Thoracic aorta (tissue), 2 donors: ENCODE measurements at regions not wholly inside any gene's neighbourhood (a gene's known extent, or its start where the extent isn't known, plus 50 kb on each side); places are given as distances from the start of the nearest gene placed in this dataset.

Source experiments
- ATAC-seq: fragments of 150-250 bp; one replicate; pipeline ENCODE4 v1.8.0; 2017; ENCODE audit warnings: low read depth; ENCODE audit not compliant: insufficient number of reproducible peaks, low FRiP score
- DNase-seq: peaks from one replicate; pipeline ENCODE4 v3.0.0-alpha.2; 2020; ENCODE audit warnings: low spot score
- H3K27ac ChIP-seq, 2 donors: fragments of 200-600 bp; sonication (generic); 1 replicate in 1 of 2; 2 replicates in 1 of 2; pipeline ENCODE4 v1.5.1; 2016; ENCODE audit warnings: mild to moderate bottlenecking in 2 of 2, moderate library complexity in 2 of 2
- H3K27me3 ChIP-seq: fragments of 200-600 bp; sonication (generic); replicated peaks from 2 replicates; pipeline ENCODE4 v1.6.0; 2016; ENCODE audit warnings: mild to moderate bottlenecking; ENCODE audit not compliant: insufficient read depth
- H3K36me3 ChIP-seq: fragments of 200-600 bp; sonication (generic); one replicate; pipeline ENCODE4 v1.5.1; 2016
- H3K4me1 ChIP-seq, 2 donors: fragments of 200-600 bp; sonication (generic); 1 replicate in 1 of 2; 2 replicates in 1 of 2; pipeline versions ENCODE4 v1.5.1 to v1.6.0; 2016; ENCODE audit warnings: low read depth in 2 of 2, mild to moderate bottlenecking in 1 of 2; ENCODE audit not compliant: control insufficient read depth in 1 of 2
- H3K4me3 ChIP-seq: fragments of 200-600 bp; sonication (generic); 2 replicates; pipeline ENCODE4 v1.5.1; 2016; ENCODE audit warnings: mild to moderate bottlenecking
- H3K9me3 ChIP-seq: fragments of 200-600 bp; sonication (generic); 2 replicates; pipeline ENCODE4 v1.5.1; 2016
- TF ChIP-seq, protein P1 (sequence below): fragments of 200-600 bp; sonication (generic); IDR thresholded peaks from one replicate; pipeline ENCODE4 v1.5.1; 2019; ENCODE audit warnings: antibody characterized with exemption

- no peak overlapping the region for H3K4me3 ChIP-seq
- DNase-seq (no peak), ATAC-seq (no peak)
- H3K36me3 ChIP-seq: no peaks in the 10 kb centered on the region
- TF ChIP-seq, protein P1, sequence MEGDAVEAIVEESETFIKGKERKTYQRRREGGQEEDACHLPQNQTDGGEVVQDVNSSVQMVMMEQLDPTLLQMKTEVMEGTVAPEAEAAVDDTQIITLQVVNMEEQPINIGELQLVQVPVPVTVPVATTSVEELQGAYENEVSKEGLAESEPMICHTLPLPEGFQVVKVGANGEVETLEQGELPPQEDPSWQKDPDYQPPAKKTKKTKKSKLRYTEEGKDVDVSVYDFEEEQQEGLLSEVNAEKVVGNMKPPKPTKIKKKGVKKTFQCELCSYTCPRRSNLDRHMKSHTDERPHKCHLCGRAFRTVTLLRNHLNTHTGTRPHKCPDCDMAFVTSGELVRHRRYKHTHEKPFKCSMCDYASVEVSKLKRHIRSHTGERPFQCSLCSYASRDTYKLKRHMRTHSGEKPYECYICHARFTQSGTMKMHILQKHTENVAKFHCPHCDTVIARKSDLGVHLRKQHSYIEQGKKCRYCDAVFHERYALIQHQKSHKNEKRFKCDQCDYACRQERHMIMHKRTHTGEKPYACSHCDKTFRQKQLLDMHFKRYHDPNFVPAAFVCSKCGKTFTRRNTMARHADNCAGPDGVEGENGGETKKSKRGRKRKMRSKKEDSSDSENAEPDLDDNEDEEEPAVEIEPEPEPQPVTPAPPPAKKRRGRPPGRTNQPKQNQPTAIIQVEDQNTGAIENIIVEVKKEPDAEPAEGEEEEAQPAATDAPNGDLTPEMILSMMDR: no peak
- no peak overlapping the region for H3K27ac ChIP-seq
- H3K9me3 ChIP-seq: no peaks in the 10 kb centered on the region
- H3K27me3 ChIP-seq: no peaks in the 10 kb centered on the region
- H3K4me1 ChIP-seq: no peaks in the 10 kb centered on the region
Measured at GRCh38 chr20:11564491-11564890, 353.2 kb upstream of the BTBD3 start.

DNA sequence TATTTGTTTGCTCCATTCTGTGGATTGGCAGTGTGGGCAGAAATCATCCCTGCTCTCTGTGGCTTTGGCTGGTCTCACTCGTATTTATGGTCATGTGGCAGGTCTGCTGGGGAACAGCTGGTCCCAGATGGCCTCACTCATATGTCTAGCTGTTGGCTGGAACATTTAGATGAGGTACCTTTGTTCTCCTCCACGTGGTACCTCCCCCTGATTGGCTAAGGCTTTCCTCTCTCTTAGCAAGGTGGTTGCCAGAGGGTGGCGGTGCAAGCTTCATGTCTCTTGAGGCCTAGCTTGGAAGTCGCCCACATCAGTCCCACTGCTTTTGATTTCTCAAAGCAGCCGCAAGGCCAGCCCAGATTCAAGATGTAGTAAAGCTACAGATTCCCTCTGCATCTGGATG, 348.5 kb upstream of the BTBD3 start:
- no peaks in the 10 kb centered on the region for H3K36me3 ChIP-seq
- no peak for ATAC-seq
- DNase-seq: no peak
- no peak overlapping the region for H3K27ac ChIP-seq
- no peaks in the 10 kb centered on the region for H3K9me3 ChIP-seq
- no peaks in the 10 kb centered on the region for H3K4me1 ChIP-seq
- no peaks in the 10 kb centered on the region for H3K27me3 ChIP-seq
- no peak overlapping the region for H3K4me3 ChIP-seq
- TF ChIP-seq, protein P1: no peak

GRCh38 chr20:11573507-11573906, 344.2 kb upstream of the BTBD3 start:
- H3K27me3 ChIP-seq: no peaks in the 10 kb centered on the region
- no peak overlapping the region for H3K4me3 ChIP-seq
- no peak for ATAC-seq
- H3K36me3 ChIP-seq: no peaks in the 10 kb centered on the region
- TF ChIP-seq, protein P1: no peak
- H3K27ac ChIP-seq: no peak overlapping the region
- H3K4me1 ChIP-seq: no peaks in the 10 kb centered on the region
- no peaks in the 10 kb centered on the region for H3K9me3 ChIP-seq
- no peak for DNase-seq

- Histone ChIP-seq H3K4me3 (no peak overlapping the region), H3K4me1 (no peaks in the 10 kb centered on the region), H3K27ac (no peak overlapping the region), H3K27me3 (no peaks in the 10 kb centered on the region), H3K9me3 (no peaks in the 10 kb centered on the region), H3K36me3 (no peaks in the 10 kb centered on the region)
- DNase-seq (no peak), ATAC-seq (no peak)
- TF ChIP-seq, protein P1: no peak
Measured at GRCh38 chr20:11581271-11581670, 336.4 kb upstream of the BTBD3 start.

DNA sequence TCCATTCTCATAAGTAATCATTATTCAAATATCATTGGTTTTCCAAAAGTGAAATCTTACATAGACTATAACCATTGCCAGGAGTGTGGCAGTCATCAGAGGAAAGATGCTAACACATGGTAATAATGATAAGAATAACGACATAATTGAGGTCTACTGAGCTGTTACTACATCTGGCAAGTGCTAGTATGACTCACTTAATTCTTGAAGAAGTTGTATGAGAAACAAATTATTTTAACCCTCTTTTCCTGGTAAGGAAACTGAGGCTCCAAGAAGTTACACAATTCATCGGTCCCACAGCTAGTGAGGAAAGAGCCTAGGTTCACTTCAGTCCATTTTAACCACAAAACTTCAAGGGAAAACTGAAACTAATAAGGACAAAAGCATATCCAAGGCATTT, 335.6 kb upstream of the BTBD3 start:
- no peak overlapping the region for H3K27ac ChIP-seq
- H3K9me3 ChIP-seq: no peaks in the 10 kb centered on the region
- no peak for ATAC-seq
- no peak overlapping the region for H3K4me3 ChIP-seq
- TF ChIP-seq, protein P1: no peak
- H3K27me3 ChIP-seq: no peaks in the 10 kb centered on the region
- no peaks in the 10 kb centered on the region for H3K4me1 ChIP-seq
- H3K36me3 ChIP-seq: no peaks in the 10 kb centered on the region
- DNase-seq: no peak
